SU-DHL-6 (cell line): ENCODE measurements at regions not wholly inside any gene's neighbourhood (a gene's known extent, or its start where the extent isn't known, plus 50 kb on each side); places are given as distances from the start of the nearest gene placed in this dataset.

Source experiments
- H2AFZ ChIP-seq: fragments of 200-600 bp; sonication (generic); 2 replicates; pipeline ENCODE4 v1.6.1; 2014; ENCODE audit warnings: low read depth, mild to moderate bottlenecking, moderate library complexity, mixed read lengths, antibody characterized with exemption, low read length; ENCODE audit not compliant: severe bottlenecking
- H3F3A ChIP-seq: fragments of 200-600 bp; shearing (Covaris generic); 2 replicates; pipeline ENCODE4 v1.6.0; 2016; ENCODE audit warnings: antibody characterized with exemption, mild to moderate bottlenecking; ENCODE audit not compliant: insufficient read depth
- H3K27ac ChIP-seq: fragments of 200-600 bp; sonication (generic); 2 replicates; pipeline ENCODE4 v1.5.1; 2016; ENCODE audit warnings: low read depth, mild to moderate bottlenecking, low read length, moderate library complexity, mixed read lengths
- H3K27me3 ChIP-seq: fragments of 200-600 bp; sonication (generic), shearing (Covaris generic); 2 replicates; pipeline ENCODE4 v1.6.0; 2014; ENCODE audit warnings: mild to moderate bottlenecking, low read length
- H3K36me3 ChIP-seq: fragments of 200-600 bp; sonication (generic); 2 replicates; pipeline ENCODE4 v1.6.1; 2014; ENCODE audit warnings: mild to moderate bottlenecking, low read length, mixed read lengths
- H3K4me2 ChIP-seq: fragments of 300-600, 200-600 bp; shearing (Covaris generic), sonication (generic); 2 replicates; pipeline ENCODE4 v1.6.0; 2014; ENCODE audit warnings: low read length, low read depth, mild to moderate bottlenecking; ENCODE audit not compliant: poor library complexity, severe bottlenecking
- H3K4me3 ChIP-seq: fragments of 200-600 bp; sonication (generic); 2 replicates; pipeline ENCODE4 v1.5.1; 2014; ENCODE audit warnings: antibody characterized with exemption, low read length, mild to moderate bottlenecking, mixed read lengths; ENCODE audit not compliant: insufficient read depth, poor library complexity, severe bottlenecking
- H3K79me2 ChIP-seq: fragments of 200-600 bp; sonication (generic); 2 replicates; pipeline ENCODE4 v1.6.1; 2014; ENCODE audit warnings: mild to moderate bottlenecking, low read length, moderate library complexity; ENCODE audit not compliant: insufficient read depth
- H3K9ac ChIP-seq: fragments of 200-600 bp; sonication (generic); 2 replicates; pipeline ENCODE4 v1.7.0; 2014; ENCODE audit warnings: mild to moderate bottlenecking, low read length
- H3K9me2 ChIP-seq: fragments of 200-600 bp; sonication (generic); replicated peaks from 2 replicates; pipeline ENCODE4 v1.6.1; 2014; ENCODE audit warnings: low read length; ENCODE audit not compliant: insufficient read depth
- H3K9me3 ChIP-seq: fragments of 200-600 bp; sonication (generic); 2 replicates; pipeline ENCODE4 v1.6.1; 2014; ENCODE audit warnings: low read length, mixed read lengths; ENCODE audit not compliant: insufficient read depth
- H4K20me1 ChIP-seq: fragments of 200-600 bp; sonication (generic); 2 replicates; pipeline ENCODE4 v1.6.1; 2014; ENCODE audit warnings: low read depth, mild to moderate bottlenecking, antibody characterized with exemption, low read length, moderate library complexity, mixed read lengths
- CTCF ChIP-seq: fragments of 200-600 bp; sonication (generic); IDR thresholded peaks from one replicate; pipeline ENCODE4 v1.5.1; 2017; ENCODE audit warnings: antibody characterized with exemption, mild to moderate bottlenecking, low read length, moderate library complexity; ENCODE audit not compliant: insufficient read depth, poor library complexity, severe bottlenecking
- EZH2phosphoT487 ChIP-seq: fragments of 200-600 bp; sonication (generic), shearing (Covaris generic); conservative IDR thresholded peaks from 2 replicates; pipeline ENCODE4 v1.6.1; 2018; ENCODE audit warnings: mild to moderate bottlenecking, antibody characterized with exemption, low read length, moderate library complexity, mixed read lengths

DNA sequence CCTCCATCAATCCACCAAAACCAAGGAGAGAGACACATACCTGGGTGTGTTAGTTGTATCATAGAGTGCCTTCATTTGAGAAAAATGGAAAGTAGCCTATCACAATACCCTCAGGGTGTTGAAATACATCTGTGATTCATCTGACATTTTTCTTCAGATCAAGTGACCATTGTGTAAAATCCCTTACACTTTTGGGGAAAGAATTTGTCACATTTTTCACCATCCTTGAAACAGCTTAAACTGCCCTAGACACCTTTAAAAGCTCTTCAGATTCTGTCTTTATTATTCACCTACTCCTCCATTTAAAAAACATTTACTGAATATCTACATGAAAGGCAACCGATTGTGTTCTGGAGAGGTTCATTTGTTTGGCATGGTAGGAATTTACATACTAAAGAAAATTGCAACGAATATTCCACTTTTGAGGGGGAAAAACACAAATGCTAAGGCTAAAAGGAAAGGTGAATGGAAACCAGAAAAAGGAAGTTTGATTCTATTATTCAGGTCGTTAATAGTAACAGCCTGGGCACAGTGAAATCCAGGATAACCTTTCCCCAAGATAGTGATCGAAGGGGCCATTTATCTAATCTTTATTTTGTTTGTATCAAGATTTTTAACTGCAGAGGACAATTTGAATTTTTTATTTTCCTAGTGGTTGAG lies 70.4 kb upstream of the SAMSN1 start:
- no peaks in the 10 kb centered on the region for H3K79me2 ChIP-seq
- H3K27ac ChIP-seq = no peak overlapping the region
- H4K20me1 ChIP-seq = no peaks in the 10 kb centered on the region
- H3K9me3 ChIP-seq = no peaks in the 10 kb centered on the region
- H3F3A ChIP-seq = no peaks in the 10 kb centered on the region
- no peak overlapping the region for H3K4me3 ChIP-seq
- H3K9ac ChIP-seq = no peak overlapping the region
- H3K27me3 ChIP-seq = no peaks in the 10 kb centered on the region
- H2AFZ ChIP-seq = no peak overlapping the region
- no peaks in the 10 kb centered on the region for H3K9me2 ChIP-seq
- 0 out of 2 replicates have a peak, but pooled peaks cover 4% of the 10 kb centered on the region for H3K36me3 ChIP-seq
- no peak overlapping the region for H3K4me2 ChIP-seq
- TF ChIP-seq CTCF = no peak
- no peak for TF ChIP-seq EZH2phosphoT487

DNA sequence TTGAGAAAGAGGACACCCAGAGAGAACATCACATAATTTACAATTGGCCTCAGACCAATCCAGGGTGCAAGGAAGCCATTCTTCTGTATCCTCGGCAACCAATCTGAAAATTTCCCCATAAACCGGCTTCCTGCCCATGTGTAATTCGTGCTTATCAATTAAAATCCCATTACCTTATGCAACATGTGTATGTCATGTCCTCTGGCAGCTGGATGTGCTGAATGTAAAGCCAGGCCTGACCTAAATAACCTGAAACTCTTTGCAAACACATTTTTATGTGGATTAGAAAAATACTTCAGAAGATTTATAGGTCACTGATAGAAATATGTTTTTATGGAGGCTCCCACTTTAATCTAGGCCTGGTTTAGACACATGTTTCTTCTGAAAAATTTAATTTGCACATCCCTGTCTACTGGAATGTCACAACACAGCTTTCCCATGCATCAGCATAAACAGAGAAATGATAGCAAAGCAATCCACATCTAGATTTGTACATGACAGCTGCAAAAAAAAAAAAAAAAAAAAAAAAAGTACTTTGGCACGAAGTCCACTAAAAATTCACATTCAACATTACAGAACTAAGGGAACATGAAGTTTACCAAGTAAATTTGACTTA lies 69.4 kb upstream of the SAMSN1 start:
- H4K20me1 ChIP-seq = no peaks in the 10 kb centered on the region
- H3K36me3 ChIP-seq = 0 out of 2 replicates have a peak, but pooled peaks cover 3% of the 10 kb centered on the region
- no peak overlapping the region for H3K27ac ChIP-seq
- no peaks in the 10 kb centered on the region for H3F3A ChIP-seq
- H2AFZ ChIP-seq = no peak overlapping the region
- no peak overlapping the region for H3K4me2 ChIP-seq
- H3K79me2 ChIP-seq = no peaks in the 10 kb centered on the region
- H3K4me3 ChIP-seq = no peak overlapping the region
- H3K9me3 ChIP-seq = no peaks in the 10 kb centered on the region
- no peak for TF ChIP-seq EZH2phosphoT487
- no peak overlapping the region for H3K9ac ChIP-seq
- no peaks in the 10 kb centered on the region for H3K9me2 ChIP-seq
- no peaks in the 10 kb centered on the region for H3K27me3 ChIP-seq

DNA sequence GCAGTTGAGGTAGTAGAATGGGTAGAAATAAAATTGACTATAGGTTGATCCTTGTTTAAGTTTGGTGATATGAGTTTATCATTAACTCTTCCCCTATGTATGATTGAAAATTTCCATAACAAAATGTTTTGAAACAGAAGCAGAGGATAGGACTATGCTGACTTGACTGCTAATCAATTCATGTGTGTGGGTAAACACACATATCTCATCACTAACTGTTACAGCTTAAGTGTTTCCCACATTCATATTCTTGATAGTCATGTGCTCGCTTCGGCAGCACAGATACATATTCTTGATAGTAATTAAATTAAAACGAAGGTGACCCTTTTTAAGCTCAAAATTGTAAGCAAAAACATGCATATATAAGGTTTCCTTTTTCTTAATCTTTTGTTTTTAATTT lies 68.2 kb upstream of the SAMSN1 start:
- H3K27ac ChIP-seq = no peak overlapping the region
- H3K36me3 ChIP-seq = no peaks in the 10 kb centered on the region
- TF ChIP-seq EZH2phosphoT487 = no peak
- no peak for TF ChIP-seq CTCF

More for the DNA sequence above, 68.2 kb upstream of the SAMSN1 start:
- Histone ChIP-seq H3K9ac (no peak overlapping the region), H3K9me2 (no peaks in the 10 kb centered on the region), H3K4me3 (no peak overlapping the region), H3K79me2 (no peaks in the 10 kb centered on the region), H3F3A (no peaks in the 10 kb centered on the region), H4K20me1 (no peaks in the 10 kb centered on the region), H2AFZ (peak overlapping the region; percentile 54), H3K9me3 (no peaks in the 10 kb centered on the region), H3K4me2 (no peak overlapping the region), H3K27me3 (no peaks in the 10 kb centered on the region)
